Iris pigment epithelial cell (primary cell): ENCODE measurements at regions not wholly inside any gene's neighbourhood (a gene's known extent, or its start where the extent isn't known, plus 50 kb on each side); places are given as distances from the start of the nearest gene placed in this dataset.

Experiments used
- DNase-seq: peaks from one replicate; pipeline ENCODE4 v3.0.0-alpha.2; 2011; ENCODE audit warnings: low read depth

- no peak for DNase-seq
These were observed 1164.3 kb upstream of the GYPC start for GRCh38 chr2:125491663-125492062.

- DNase-seq, result no peak
These were observed 1143.6 kb upstream of the GYPC start for GRCh38 chr2:125512313-125512712.

- DNase-seq, result peak; percentile 7
These were observed 1139.4 kb upstream of the GYPC start for GRCh38 chr2:125516496-125517109.

GRCh38 chr2:125526093-125526492 lies 1129.9 kb upstream of the GYPC start:
- DNase-seq, result no peak

GRCh38 chr2:125535089-125535488 lies 1120.9 kb upstream of the GYPC start:
- DNase-seq, result no peak

GRCh38 chr2:125543968-125544514 lies 1111.9 kb upstream of the GYPC start:
- DNase-seq, result no peak

- no peak for DNase-seq
These were observed 1102.2 kb upstream of the GYPC start for GRCh38 chr2:125553768-125554167.

- DNase-seq, result no peak
These were observed 1101.0 kb upstream of the GYPC start for GRCh38 chr2:125554956-125555355.

- no peak for DNase-seq
These were observed 1096.8 kb upstream of the GYPC start for GRCh38 chr2:125559186-125559585.

- no peak for DNase-seq
These were observed 1095.1 kb upstream of the GYPC start for GRCh38 chr2:125560855-125561254.

- DNase-seq, result no peak
These were observed 1094.7 kb upstream of the GYPC start for GRCh38 chr2:125561302-125561701.

- no peak for DNase-seq
These were observed 1093.0 kb upstream of the GYPC start for GRCh38 chr2:125562924-125563323.

- no peak for DNase-seq
These were observed 1091.5 kb upstream of the GYPC start for GRCh38 chr2:125564471-125564870.

- DNase-seq, result no peak
These were observed 1089.5 kb upstream of the GYPC start for GRCh38 chr2:125566422-125566821.

- no peak for DNase-seq
These were observed 1088.9 kb upstream of the GYPC start for GRCh38 chr2:125567100-125567499.

GRCh38 chr2:125572660-125573059 lies 1083.3 kb upstream of the GYPC start:
- no peak for DNase-seq

- DNase-seq, result no peak
These were observed 1082.5 kb upstream of the GYPC start for GRCh38 chr2:125573432-125573831.

- no peak for DNase-seq
These were observed 1079.4 kb upstream of the GYPC start for GRCh38 chr2:125576558-125576957.

GRCh38 chr2:125581557-125581956 lies 1074.4 kb upstream of the GYPC start:
- no peak for DNase-seq

- DNase-seq, result no peak
These were observed 1073.4 kb upstream of the GYPC start for GRCh38 chr2:125582516-125582915.

- DNase-seq, result no peak
These were observed 1071.2 kb upstream of the GYPC start for GRCh38 chr2:125584732-125585131.

- DNase-seq, result no peak
These were observed 1067.2 kb upstream of the GYPC start for GRCh38 chr2:125588780-125589179.

- DNase-seq, result no peak
These were observed 1064.0 kb upstream of the GYPC start for GRCh38 chr2:125591954-125592353.

GRCh38 chr2:125593036-125593435 lies 1062.9 kb upstream of the GYPC start:
- DNase-seq, result no peak
